ENCODE measurements at regions not wholly inside any gene's neighbourhood (a gene's known extent, or its start where the extent isn't known, plus 50 kb on each side); places are given as distances from the start of the nearest gene placed in this dataset.

GRCh38 chrX:126886997-126887396 is 67.5 kb downstream of the PRR32 start:
- no peak for DNase-seq

- DNase-seq, result no peak
These were observed 81.4 kb downstream of the PRR32 start for GRCh38 chrX:126900937-126901336.

GRCh38 chrX:126929071-126929470 is 109.5 kb downstream of the PRR32 start:
- DNase-seq, result no peak

- DNase-seq, result no peak
These were observed 147.7 kb downstream of the PRR32 start for GRCh38 chrX:126967225-126967624.

DNA sequence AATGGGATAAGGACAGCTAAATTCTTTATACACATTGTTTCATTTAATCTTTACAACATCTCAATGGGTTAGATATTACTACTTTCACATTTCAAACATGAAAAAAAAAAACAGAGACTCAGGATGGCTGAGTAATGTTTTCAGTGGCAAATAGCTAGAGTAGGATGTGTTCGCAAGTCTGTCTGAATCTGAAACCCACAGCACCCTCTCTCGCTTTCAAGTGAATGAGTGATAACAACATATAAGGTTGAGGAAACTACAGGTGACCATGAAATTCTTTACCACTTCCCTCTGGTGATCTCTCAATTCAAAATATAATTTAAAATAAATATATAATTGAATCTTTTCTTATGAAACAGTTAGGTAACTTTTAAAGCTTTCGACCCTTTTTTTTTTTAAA is 162.6 kb downstream of the PRR32 start:
- no peak for DNase-seq

DNA sequence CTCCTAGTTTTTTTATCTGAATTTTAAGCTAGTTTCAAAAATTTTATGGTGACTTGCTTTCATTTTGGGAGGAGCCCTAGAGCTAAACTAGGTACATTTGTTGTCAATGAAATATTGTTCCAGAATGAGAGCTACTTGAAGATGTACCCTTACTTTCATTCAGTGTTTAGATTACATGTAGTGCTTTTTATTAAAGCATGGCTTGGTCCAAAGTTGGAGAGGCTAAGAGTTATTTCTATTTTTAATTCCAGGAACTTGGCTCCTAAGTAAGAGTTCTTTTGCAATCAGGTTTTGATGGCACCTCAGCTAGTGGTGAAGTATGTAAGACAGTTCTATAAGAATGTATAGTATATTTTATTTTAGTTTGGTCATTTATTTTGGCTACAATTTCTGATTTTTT is 165.5 kb downstream of the PRR32 start:
- DNase-seq, result no peak

DNA sequence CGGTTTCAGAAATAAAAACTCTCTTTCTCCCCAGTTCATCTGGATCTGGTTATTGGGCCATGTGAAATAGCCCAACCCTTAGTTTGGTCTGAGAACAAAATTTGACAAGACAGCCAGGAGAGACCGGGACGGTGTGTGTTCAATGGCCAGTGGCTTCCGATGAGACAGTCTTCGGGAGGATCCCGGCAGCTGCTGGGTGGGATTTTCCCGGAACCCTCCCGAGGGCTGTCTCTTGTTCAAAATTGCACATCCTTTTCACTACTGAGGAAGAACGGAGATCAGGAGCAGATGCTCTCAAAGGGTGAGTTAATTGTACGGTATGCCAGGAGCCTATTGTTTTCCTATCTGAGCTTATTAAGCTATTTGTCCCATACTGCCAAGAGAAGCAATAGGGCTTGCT is 166.5 kb downstream of the PRR32 start:
- DNase-seq, result no peak

- DNase-seq, result no peak
These were observed 174.6 kb downstream of the PRR32 start for GRCh38 chrX:126994032-126994600.

DNA sequence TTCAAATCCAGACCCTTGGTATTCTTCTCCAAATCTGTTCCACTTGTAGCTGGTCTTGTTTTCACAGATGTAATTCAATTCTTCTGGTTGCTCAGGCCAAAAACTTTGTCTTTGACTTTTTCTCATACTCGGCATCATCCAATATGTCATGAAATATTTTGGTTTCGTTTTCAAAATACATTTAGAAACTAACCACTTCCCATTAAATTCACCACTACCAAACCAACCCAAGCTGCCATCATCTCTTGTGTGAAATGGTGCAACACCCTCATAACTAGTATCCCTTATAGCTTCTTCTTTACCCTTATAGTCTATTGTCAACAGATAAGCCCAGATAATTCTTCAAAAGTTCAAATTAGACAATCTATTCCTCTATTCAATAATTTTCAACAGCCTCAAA is 192.1 kb downstream of the PRR32 start:
- no peak for DNase-seq

GRCh38 chrX:127025013-127025412 is 205.5 kb downstream of the PRR32 start:
- DNase-seq, result no peak

DNA sequence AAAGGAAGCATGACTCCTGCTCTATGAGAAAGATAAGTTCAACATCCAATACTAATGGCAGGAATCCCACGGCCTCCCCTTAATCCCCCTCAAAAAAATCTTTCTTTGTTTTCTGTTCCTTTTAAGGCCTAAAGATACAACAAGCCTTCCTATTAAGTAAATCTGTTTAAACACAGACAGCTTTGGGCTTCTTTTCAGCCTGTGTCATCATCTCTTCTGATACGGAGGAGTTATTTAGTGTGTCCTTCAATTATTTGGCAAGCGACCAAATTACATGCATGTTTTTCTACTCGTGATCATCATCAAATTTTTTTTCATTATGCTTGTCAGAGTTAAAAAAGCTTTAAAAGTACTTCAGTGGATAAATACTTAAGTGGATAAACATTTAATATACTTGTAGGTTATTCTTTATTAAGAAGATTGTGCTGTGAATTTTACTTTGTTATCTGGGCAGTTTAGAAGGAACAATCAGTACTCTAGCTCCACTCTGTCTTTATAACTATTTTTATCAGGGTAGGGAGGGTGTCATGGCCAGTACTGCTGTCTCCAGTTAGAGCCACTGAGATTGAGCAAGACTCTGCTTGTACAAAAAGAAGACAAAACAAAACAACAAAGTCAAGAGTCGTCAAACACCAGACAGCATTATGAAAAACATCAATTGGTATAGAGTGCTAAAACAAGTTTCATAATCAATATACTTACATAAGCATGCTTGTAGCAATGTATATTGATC is 210.7 kb downstream of the PRR32 start:
- DNase-seq, result no peak

DNA sequence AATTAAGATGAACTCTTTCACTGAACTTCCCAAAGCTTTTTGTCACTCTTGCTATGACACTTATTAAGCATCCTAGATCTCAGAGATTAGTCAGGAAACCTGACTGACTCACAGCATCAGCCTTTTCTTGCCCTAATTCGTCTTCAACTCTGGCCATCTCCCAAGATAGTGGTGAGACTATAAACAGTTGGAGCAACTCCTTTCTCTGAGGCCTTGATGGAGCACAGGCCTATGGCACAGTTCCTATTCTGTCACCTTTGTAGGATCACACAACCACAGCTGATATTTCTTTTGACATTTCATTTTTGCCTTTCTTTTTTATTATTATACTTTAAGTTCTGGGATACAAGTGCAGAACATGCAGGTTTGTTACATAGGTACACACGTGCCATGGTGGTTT is 217.6 kb downstream of the PRR32 start:
- no peak for DNase-seq

- DNase-seq, result peak; percentile 46
These were observed 218.5 kb downstream of the PRR32 start for GRCh38 chrX:127038065-127038464.

GRCh38 chrX:127057891-127058619 is 238.5 kb downstream of the PRR32 start:
- DNase-seq, result no peak

DNA sequence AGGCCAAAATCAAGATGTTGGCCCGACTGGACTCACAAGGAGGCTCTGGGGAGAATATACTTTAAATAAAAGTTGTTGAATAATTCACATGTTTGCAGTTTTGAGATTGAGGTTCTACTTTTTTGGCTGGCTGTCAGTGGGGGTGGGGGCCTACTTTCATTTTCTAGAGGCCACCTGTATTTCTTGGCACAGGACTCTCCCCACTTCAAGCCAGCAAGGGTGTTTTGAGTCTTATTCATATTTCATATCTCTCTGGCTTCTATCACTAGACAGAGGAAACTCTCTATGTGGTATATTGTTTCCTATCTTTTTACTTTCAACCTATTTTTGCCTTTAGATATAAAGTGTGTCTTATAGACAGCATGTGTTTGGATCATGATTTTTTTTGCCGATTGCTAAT is 266.4 kb downstream of the PRR32 start:
- DNase-seq, result no peak

GRCh38 chrX:127112726-127113125 is 293.2 kb downstream of the PRR32 start:
- DNase-seq, result no peak

- DNase-seq, result no peak
These were observed 305.3 kb downstream of the PRR32 start for GRCh38 chrX:127124871-127125270.

- no peak for DNase-seq
These were observed 308.8 kb downstream of the PRR32 start for GRCh38 chrX:127128282-127128681.

DNA sequence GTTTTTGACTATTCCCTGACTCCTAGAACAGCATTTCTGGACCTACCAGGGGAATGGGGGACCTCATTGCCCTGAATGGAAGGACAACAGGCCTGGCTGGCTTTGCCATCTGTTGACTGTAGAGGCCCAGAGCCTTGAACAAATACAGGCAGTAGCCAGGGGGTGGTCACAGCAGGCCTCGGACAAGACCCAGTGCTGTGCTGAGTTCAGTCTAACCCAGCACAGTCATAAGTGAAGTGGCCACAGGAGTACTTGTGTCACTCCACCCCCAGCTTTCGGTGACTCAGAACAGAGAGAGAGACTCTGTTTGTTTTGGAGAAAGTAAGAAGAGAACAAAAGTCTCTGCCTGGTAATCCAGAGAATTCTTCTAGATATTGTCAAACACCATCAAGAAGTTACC is 310.0 kb downstream of the PRR32 start:
- DNase-seq, result no peak

- DNase-seq, result no peak
These were observed 318.7 kb downstream of the PRR32 start for GRCh38 chrX:127138218-127138617.

DNA sequence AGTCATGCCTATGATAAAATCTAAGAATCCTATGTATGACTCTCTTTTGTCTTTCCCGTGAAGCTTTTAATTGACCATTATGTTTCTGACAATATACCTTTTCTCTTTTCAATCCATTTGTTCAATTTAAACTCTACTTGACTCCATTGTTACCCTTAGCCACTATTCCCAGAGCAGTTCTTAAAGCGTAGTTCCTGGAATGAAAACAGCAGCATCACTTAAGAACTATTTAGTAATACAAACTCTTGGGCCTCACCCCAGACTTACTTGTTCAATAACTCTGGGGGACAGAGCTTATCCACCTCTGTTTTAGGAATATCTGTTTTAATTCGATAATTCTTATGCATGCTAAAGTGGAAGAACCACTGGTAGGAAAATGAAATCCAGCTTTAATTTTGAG is 358.4 kb downstream of the PRR32 start:
- no peak for DNase-seq

DNA sequence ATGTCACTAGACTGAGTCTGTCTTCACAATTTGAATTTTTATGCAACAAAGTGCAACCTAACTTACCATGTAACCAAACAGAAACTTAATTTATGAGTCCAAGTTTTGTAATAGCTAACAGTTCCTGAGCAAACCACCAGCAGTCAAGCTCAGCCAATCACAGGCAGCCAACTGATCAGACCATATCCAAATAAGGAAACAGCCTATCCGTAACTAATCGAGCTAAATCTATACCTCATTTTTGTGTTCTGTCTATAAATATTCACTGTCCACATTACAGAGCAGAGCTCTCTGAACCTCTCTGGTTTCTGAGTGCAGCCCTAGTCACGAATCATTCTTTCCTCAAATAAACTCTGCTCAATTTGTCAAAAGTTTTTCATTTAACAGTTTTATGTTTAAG is 367.6 kb downstream of the PRR32 start:
- no peak for DNase-seq

DNA sequence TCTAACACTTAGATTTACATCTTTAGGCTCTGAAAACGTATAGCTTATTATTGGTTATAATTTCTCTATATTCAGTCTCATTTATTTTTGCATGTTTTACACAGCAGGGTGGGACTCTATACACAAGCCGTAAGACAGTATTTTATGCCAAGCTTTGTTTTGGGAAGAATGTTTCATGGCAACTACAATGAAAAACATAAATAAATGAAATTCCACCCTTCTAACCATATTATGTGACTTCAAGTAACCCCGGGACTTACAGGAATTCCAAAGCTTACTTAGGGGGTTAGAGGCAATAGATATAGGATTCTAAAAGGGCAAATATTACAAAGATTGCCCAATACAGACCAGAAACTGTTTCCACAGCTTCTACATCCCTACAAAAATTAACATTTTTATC is 370.9 kb downstream of the PRR32 start:
- no peak for DNase-seq

GRCh38 chrX:127207326-127207725 is 387.8 kb downstream of the PRR32 start:
- DNase-seq, result peak; percentile 0

Data from NCI-H82 (cell line).